Ovary (tissue), 3 donors: ENCODE measurements at regions not wholly inside any gene's neighbourhood (a gene's known extent, or its start where the extent isn't known, plus 50 kb on each side); places are given as distances from the start of the nearest gene placed in this dataset.

Source experiments
- CTCF ChIP-seq, 3 donors: fragments of 450-650 bp in 2 of 3; fragments of 200-600 bp in 1 of 3; IDR thresholded peaks; one replicate each; pipeline versions ENCODE4 v1.5.1 to v1.8.0; 2016 to 2022; ENCODE audit warnings: antibody characterized with exemption in 3 of 3, mild to moderate bottlenecking in 1 of 3
- POLR2A ChIP-seq: fragments of 450-650 bp; IDR thresholded peaks from one replicate; pipeline ENCODE4 v1.6.1; 2017; ENCODE audit warnings: antibody characterized with exemption, mild to moderate bottlenecking, moderate library complexity
- donor health status: DM: no; HTN: no; CAD: no.

- TF ChIP-seq CTCF (IDR thresholded peaks at IDR 0.05), result no peak
- no peak for TF ChIP-seq POLR2A
These were observed 53.3 kb upstream of the LHFPL2 start for GRCh38 chr5:78701795-78702410.
